Neuronal stem cell (in vitro differentiated cells): ENCODE measurements at regions not wholly inside any gene's neighbourhood (a gene's known extent, or its start where the extent isn't known, plus 50 kb on each side); places are given as distances from the start of the nearest gene placed in this dataset.
A peak's percentile ranks its signal among the peaks of the same experiment; 100 is the strongest.

Experiments
- DNase-seq: peaks from one replicate; pipeline ENCODE4 v3.0.0-alpha.2; 2013; ENCODE audit warnings: low spot score
- H2AFZ ChIP-seq: one replicate; pipeline ENCODE4 v1.6.1; 2013; ENCODE audit warnings: mild to moderate bottlenecking, low read length, inconsistent platforms
- H2AK5ac ChIP-seq: 2 replicates; pipeline ENCODE4 v1.6.1; 2013; ENCODE audit warnings: low read depth, mild to moderate bottlenecking, inconsistent platforms, low read length, moderate library complexity, mixed read lengths
- H2BK120ac ChIP-seq: 2 replicates; pipeline ENCODE4 v1.6.1; 2013; ENCODE audit warnings: low read depth, mild to moderate bottlenecking, inconsistent platforms, low read length, moderate library complexity, mixed read lengths
- H2BK12ac ChIP-seq: one replicate; pipeline ENCODE4 v1.6.1; 2013; ENCODE audit warnings: low read length, inconsistent platforms
- H2BK15ac ChIP-seq: 2 replicates; pipeline ENCODE4 v1.6.1; 2013; ENCODE audit warnings: mild to moderate bottlenecking, low read length, inconsistent platforms, mixed read lengths
- H2BK5ac ChIP-seq: one replicate; pipeline ENCODE4 v1.6.1; 2013; ENCODE audit warnings: inconsistent platforms, mild to moderate bottlenecking, low read length, moderate library complexity
- H3K14ac ChIP-seq: one replicate; pipeline ENCODE4 v1.6.1; 2013; ENCODE audit warnings: low read length, inconsistent platforms
- H3K18ac ChIP-seq: 2 replicates; pipeline ENCODE4 v1.6.1; 2013; ENCODE audit warnings: low read length, inconsistent platforms
- H3K23ac ChIP-seq: 2 replicates; pipeline ENCODE4 v1.6.1; 2013; ENCODE audit warnings: low read depth, mild to moderate bottlenecking, mixed read lengths, low read length, inconsistent platforms; ENCODE audit not compliant: poor library complexity
- H3K27ac ChIP-seq: replicated peaks from 3 replicates; pipeline ENCODE4 v1.5.1; 2013; ENCODE audit warnings: low read length, inconsistent platforms
- H3K27me3 ChIP-seq, 3 experiments: 2 replicates each; pipeline ENCODE4 v1.6.1; 2013; ENCODE audit warnings: low read length in 3 of 3, mild to moderate bottlenecking in 2 of 3, inconsistent platforms in 1 of 3, low read depth in 1 of 3, mixed read lengths in 1 of 3, moderate library complexity in 1 of 3; ENCODE audit not compliant: control insufficient read depth in 3 of 3, insufficient read depth in 3 of 3
- H3K36me3 ChIP-seq, 2 donors: replicated peaks in 1 of 2; 2 replicates each; pipeline ENCODE4 v1.6.1; 2013; ENCODE audit warnings: low read length in 2 of 2; ENCODE audit not compliant: control insufficient read depth in 2 of 2, insufficient read depth in 2 of 2
- H3K4ac ChIP-seq: 2 replicates; pipeline ENCODE4 v1.6.1; 2013; ENCODE audit warnings: inconsistent platforms, mild to moderate bottlenecking, low read length, moderate library complexity
- H3K4me1 ChIP-seq, 2 donors: 1 replicate in 1 of 2; 2 replicates in 1 of 2; pipeline ENCODE4 v1.6.1; 2013; ENCODE audit warnings: low read length in 2 of 2, low read depth in 1 of 2; ENCODE audit not compliant: control insufficient read depth in 2 of 2, insufficient read depth in 1 of 2
- H3K4me2 ChIP-seq: one replicate; pipeline ENCODE4 v1.6.1; 2013; ENCODE audit warnings: mild to moderate bottlenecking, low read length, inconsistent platforms; ENCODE audit not compliant: insufficient read depth, poor library complexity, severe bottlenecking
- H3K4me3 ChIP-seq, 2 donors: 2 replicates each; pipeline ENCODE4 v1.5.1; 2013; ENCODE audit warnings: low read length in 2 of 2, mild to moderate bottlenecking in 2 of 2, inconsistent platforms in 1 of 2, moderate library complexity in 1 of 2
- H3K79me1 ChIP-seq: one replicate; pipeline ENCODE4 v1.6.1; 2013; ENCODE audit warnings: low read depth, mild to moderate bottlenecking, inconsistent platforms, low read length, moderate library complexity
- H3K9ac ChIP-seq: one replicate; pipeline ENCODE4 v1.6.1; 2013; ENCODE audit warnings: mild to moderate bottlenecking, low read depth, low read length, inconsistent platforms; ENCODE audit not compliant: poor library complexity
- H3K9me3 ChIP-seq, 2 donors: replicated peaks in 1 of 2; 2 replicates each; pipeline versions ENCODE3 to v1.6.1; 2013; ENCODE audit warnings: low read length in 2 of 2, mild to moderate bottlenecking in 2 of 2, inconsistent platforms in 1 of 2, low read depth in 1 of 2, mixed read lengths in 1 of 2, moderate library complexity in 1 of 2; ENCODE audit not compliant: control insufficient read depth in 2 of 2, insufficient read depth in 1 of 2
- H4K8ac ChIP-seq: one replicate; pipeline ENCODE4 v1.6.1; 2013; ENCODE audit warnings: low read depth, mild to moderate bottlenecking, inconsistent platforms, low read length, moderate library complexity
- H4K91ac ChIP-seq: one replicate; pipeline ENCODE4 v1.6.1; 2013; ENCODE audit warnings: low read length, low read depth, mild to moderate bottlenecking, inconsistent platforms; ENCODE audit not compliant: poor library complexity
- WGBS, 2 donors: extraction: QIAGEN DNeasy Blood & Tissue Kit; methylation state at CpG; one replicate each; pipeline ENCODE4 v1.1.7; 2013; ENCODE audit warnings: missing lambda C conversion rate in 2 of 2, mixed read lengths in 1 of 2; ENCODE audit not compliant: insufficient read length in 2 of 2, insufficient replicate concordance in 1 of 2; ENCODE audit errors: extremely low coverage in 2 of 2; 5-methylcytosine and 5-hydroxymethylcytosine counted together

DNA sequence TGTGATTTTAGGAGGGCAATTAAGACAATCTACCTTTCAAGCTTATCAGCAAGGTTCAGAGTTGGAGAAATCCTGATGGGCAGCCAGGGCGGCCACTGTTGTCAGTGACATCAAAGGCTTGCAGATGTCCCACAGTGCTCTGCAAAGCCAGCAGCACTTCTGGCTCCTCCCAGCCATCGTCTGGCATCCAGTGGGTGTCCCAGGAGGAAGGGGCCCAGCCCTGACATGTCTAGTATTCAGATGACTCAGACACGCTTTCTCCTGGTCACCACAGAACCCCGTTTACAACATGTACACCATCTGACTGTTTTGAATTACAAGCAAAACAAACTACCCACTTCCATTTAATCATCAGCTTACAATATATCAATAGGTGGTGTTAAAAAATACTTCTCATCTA lies 61.4 kb downstream of the CYRIA start:
- DNase-seq = no peak
- no peak overlapping the region for H3K27ac ChIP-seq
- no peak overlapping the region for H2BK12ac ChIP-seq

DNA sequence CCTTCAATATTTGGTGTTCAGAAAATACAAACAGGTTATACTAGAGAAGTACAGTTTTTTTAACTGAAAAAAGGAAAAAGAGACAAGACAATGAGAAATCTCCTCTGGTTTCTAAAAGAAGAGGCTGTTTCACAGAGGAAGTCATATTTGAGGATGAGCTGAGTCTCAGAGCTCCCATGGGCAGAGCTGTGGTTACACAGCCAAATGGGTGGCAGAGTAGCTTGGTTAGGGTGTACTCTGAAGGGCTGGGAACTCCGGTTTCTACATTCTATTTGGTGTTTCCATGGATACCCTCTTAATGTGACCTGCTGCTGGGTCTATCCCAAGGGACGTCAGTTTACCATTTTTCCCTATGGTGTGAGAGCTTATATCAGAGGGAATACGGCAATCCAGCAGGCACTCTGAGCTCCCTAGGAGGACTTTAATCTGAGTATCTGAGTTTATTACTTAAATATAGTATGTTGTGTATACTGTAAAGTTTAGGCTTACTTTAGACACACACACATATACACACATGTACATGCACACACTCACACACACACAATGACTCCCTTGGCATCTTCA lies 74.2 kb downstream of the CYRIA start:
- Histone ChIP-seq H3K27ac (no peak overlapping the region), H3K79me1 (no peaks in the 10 kb centered on the region), H4K8ac (no peak overlapping the region), H2BK120ac (no peak overlapping the region), H2AFZ (no peak overlapping the region), H4K91ac (no peak overlapping the region), H3K4me2 (no peak overlapping the region), H3K4me1 (peaks cover 0 to 11% of the 10 kb centered on the region in 2 donors), H3K18ac (no peak overlapping the region), H3K23ac (no peak overlapping the region), H2BK5ac (no peak overlapping the region), H3K14ac (no peak overlapping the region), H3K27me3 (no peaks in the 10 kb centered on the region), H3K9me3 (no peaks in the 10 kb centered on the region), H2BK15ac (no peak overlapping the region), H3K36me3 (no peaks in the 10 kb centered on the region), H3K4me3 (no peak overlapping the region), H3K4ac (no peak overlapping the region), H2BK12ac (no peak overlapping the region), H2AK5ac (no peak overlapping the region), H3K9ac (no peak overlapping the region)
- no CpG with 5 or more reads among the region's 3 CpGs for WGBS, 2 donors
- DNase-seq = no peak

More for the DNA sequence above, 61.4 kb downstream of the CYRIA start:
- Histone ChIP-seq H3K9ac (no peak overlapping the region), H2BK15ac (no peak overlapping the region), H4K8ac (no peak overlapping the region), H2AFZ (peak overlapping the region; percentile 5), H2BK120ac (no peak overlapping the region), H2AK5ac (no peak overlapping the region), H3K4me2 (no peak overlapping the region), H3K23ac (no peak overlapping the region), H3K14ac (no peak overlapping the region), H3K18ac (no peak overlapping the region), H2BK5ac (no peak overlapping the region), H3K9me3 (no peaks in the 10 kb centered on the region), H3K36me3 (no peaks in the 10 kb centered on the region), H3K79me1 (no peaks in the 10 kb centered on the region), H3K27me3 (no peaks in the 10 kb centered on the region), H3K4me3 (no peak overlapping the region), H3K4ac (no peak overlapping the region), H3K4me1 (peaks cover 2 to 7% of the 10 kb centered on the region in 2 donors), H4K91ac (no peak overlapping the region)
- WGBS, 2 donors = no CpG with 5 or more reads among the region's 4 CpGs

DNA sequence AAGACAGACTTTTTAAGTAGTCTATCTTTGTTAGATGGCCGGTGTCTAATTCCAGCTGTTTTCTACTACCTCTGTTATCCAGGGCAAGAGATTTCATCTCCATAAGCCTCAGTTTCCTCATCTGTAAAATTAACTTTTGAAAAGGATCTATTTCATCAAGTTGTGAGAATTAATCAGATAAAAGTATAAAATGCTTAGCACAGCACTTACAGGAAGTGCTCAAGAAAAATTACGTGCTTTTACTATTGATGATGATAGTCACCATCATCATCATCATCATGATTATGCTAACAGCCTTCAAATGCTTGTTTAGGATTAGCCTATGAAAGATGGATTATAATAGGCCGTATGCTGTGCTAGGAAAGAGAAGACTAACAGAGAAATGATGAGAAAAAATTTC lies 76.2 kb downstream of the CYRIA start:
- no peaks in the 10 kb centered on the region for H3K9me3 ChIP-seq
- no peak overlapping the region for H2AFZ ChIP-seq
- H3K4ac ChIP-seq = no peak overlapping the region
- H3K9ac ChIP-seq = no peak overlapping the region
- H3K4me3 ChIP-seq = no peak overlapping the region
- H2BK5ac ChIP-seq = no peak overlapping the region
- no peak overlapping the region for H2BK15ac ChIP-seq
- H3K27ac ChIP-seq = no peak overlapping the region
- H3K27me3 ChIP-seq = no peaks in the 10 kb centered on the region
- no peak overlapping the region for H2BK12ac ChIP-seq
- H3K18ac ChIP-seq = no peak overlapping the region
- no peak overlapping the region for H3K23ac ChIP-seq
- no CpG with 5 or more reads among the region's 3 CpGs for WGBS, 2 donors
- no peak overlapping the region for H3K14ac ChIP-seq
- H3K79me1 ChIP-seq = no peaks in the 10 kb centered on the region
- no peak for DNase-seq
- peaks cover 0 to 11% of the 10 kb centered on the region in 2 donors for H3K4me1 ChIP-seq
- H4K8ac ChIP-seq = no peak overlapping the region
- H3K36me3 ChIP-seq = no peaks in the 10 kb centered on the region
- H4K91ac ChIP-seq = no peak overlapping the region
- no peak overlapping the region for H2AK5ac ChIP-seq
- H2BK120ac ChIP-seq = no peak overlapping the region
- no peak overlapping the region for H3K4me2 ChIP-seq

DNA sequence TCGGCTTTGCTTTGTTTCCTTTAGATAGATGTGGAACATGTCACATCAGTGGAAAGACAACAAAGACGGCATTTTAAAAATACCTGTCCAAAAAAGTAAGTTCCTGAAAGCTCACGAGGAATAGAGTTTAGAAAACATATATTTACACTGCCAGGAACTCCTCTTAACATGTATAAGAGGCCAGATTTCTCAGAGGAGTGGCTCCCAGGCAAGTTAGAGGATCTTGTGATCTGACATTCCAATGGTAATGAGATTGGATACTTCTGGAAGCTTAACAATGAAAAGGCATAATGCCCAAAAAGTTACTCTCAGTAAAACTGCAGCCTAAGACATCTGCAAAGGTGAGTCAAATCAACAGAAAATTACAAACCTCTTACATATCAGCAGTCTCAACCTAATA lies 77.1 kb downstream of the CYRIA start:
- no peak overlapping the region for H3K4me3 ChIP-seq
- no peaks in the 10 kb centered on the region for H3K9me3 ChIP-seq
- H3K36me3 ChIP-seq = no peaks in the 10 kb centered on the region
- H2BK15ac ChIP-seq = no peak overlapping the region
- H3K23ac ChIP-seq = no peak overlapping the region
- no peaks in the 10 kb centered on the region for H3K27me3 ChIP-seq
- H2BK120ac ChIP-seq = no peak overlapping the region
- no peak overlapping the region for H2BK12ac ChIP-seq
- H3K9ac ChIP-seq = no peak overlapping the region
- no peak overlapping the region for H2BK5ac ChIP-seq
- no peak overlapping the region for H3K4ac ChIP-seq
- no peak overlapping the region for H3K4me2 ChIP-seq
- peaks cover 0 to 15% of the 10 kb centered on the region in 2 donors for H3K4me1 ChIP-seq
- no peak overlapping the region for H4K8ac ChIP-seq
- H3K27ac ChIP-seq = no peak overlapping the region
- H2AFZ ChIP-seq = peak overlapping the region; percentile 38
- H3K14ac ChIP-seq = no peak overlapping the region
- no peak for DNase-seq
- no peak overlapping the region for H2AK5ac ChIP-seq
- H3K18ac ChIP-seq = no peak overlapping the region
- H4K91ac ChIP-seq = no peak overlapping the region
- no peaks in the 10 kb centered on the region for H3K79me1 ChIP-seq
- no CpG with 5 or more reads among the region's 3 CpGs for WGBS, 2 donors
